ENCODE measurements at regions not wholly inside any gene's neighbourhood (a gene's known extent, or its start where the extent isn't known, plus 50 kb on each side); places are given as distances from the start of the nearest gene placed in this dataset.

- Histone ChIP-seq H3K27ac (ENCODE audit: low read depth in 1 of 2, low read length in 2 of 2) (no peak overlapping the region), H3K9me3 (replicated peaks in 1 of 2; ENCODE audit: control insufficient read depth in 1 of 2, insufficient read depth in 1 of 2, low read length in 2 of 2) (no peaks in the 10 kb centered on the region), H4K20me1 (ENCODE audit: insufficient read depth, low read length) (no peaks in the 10 kb centered on the region), H2AFZ (ENCODE audit: insufficient read depth, low read depth, low read length, poor library complexity, severe bottlenecking) (no peak overlapping the region), H3K4me3 (replicated peaks in 1 of 3; ENCODE audit: low read depth in 2 of 3, low read length in 3 of 3) (no peak overlapping the region), H3K27me3 (ENCODE audit: control insufficient read depth in 2 of 2, insufficient read depth in 2 of 2, low read length in 2 of 2) (peaks cover 0 to 4% of the 10 kb centered on the region in 2 donors), H3K79me2 (ENCODE audit: insufficient read depth, low read length) (no peaks in the 10 kb centered on the region), H3K4me1 (ENCODE audit: control insufficient read depth in 1 of 2, insufficient read depth in 2 of 2, low read length in 2 of 2) (peaks cover 16 to 20% of the 10 kb centered on the region in 2 donors), H3K4me2 (replicated peaks; ENCODE audit: extremely low read depth, low read length, poor library complexity, severe bottlenecking) (no peak overlapping the region), H3K9ac (ENCODE audit: insufficient read depth, low read length, poor library complexity, severe bottlenecking) (no peak overlapping the region), H3K36me3 (replicated peaks in 1 of 2; ENCODE audit: control insufficient read depth in 1 of 2, insufficient read depth in 2 of 2, low read length in 2 of 2) (no peaks in the 10 kb centered on the region)
- peaks cover 5 to 24% (median 12%) of the 10 kb centered on the region in 3 donors for H3K27me3 Mint-ChIP-seq (ENCODE audit: low read depth in 3 of 3)
- H3K27ac Mint-ChIP-seq = peak overlapping the region in 2 of 7 donors; percentile 1 to 68
- H3K4me1 Mint-ChIP-seq = peaks cover 33% of the 10 kb centered on the region
- H3K4me3 Mint-ChIP-seq = no peak overlapping the region
- peaks cover 0 to 2% (median 0%) of the 10 kb centered on the region in 7 donors for H3K9me3 Mint-ChIP-seq
- no peak for TF ChIP-seq CTCF (IDR thresholded peaks at IDR 0.05)
- intact Hi-C loops (cut with micrococcal nuclease) = loop anchor here (5.0 kb wide), 2 partner anchors 38 to 168 kb away; no protein-coding TSS in a partner anchor
- no peaks in the 10 kb centered on the region for H3K36me3 Mint-ChIP-seq
- DNase-seq = no peak
- WGBS (ENCODE audit: insufficient coverage) = 81% methylated on average over 3 of the region's 5 CpGs
Observed at GRCh38 chr12:4108803-4109345, 164.7 kb upstream of the CCND2 start.

- H3K9ac ChIP-seq (ENCODE audit: insufficient read depth, low read length, poor library complexity, severe bottlenecking) = no peak overlapping the region
- Mint-ChIP-seq H3K27ac (peak overlapping the region in 2 of 7 donors; percentile 57 to 68), H3K4me1 (peaks cover 33% of the 10 kb centered on the region), H3K36me3 (no peaks in the 10 kb centered on the region), H3K9me3 (peaks cover 0 to 2% (median 0%) of the 10 kb centered on the region in 7 donors), H3K4me3 (peak overlapping the region in 1 of 2 donors; percentile 47), H3K27me3 (ENCODE audit: low read depth in 3 of 3) (peaks cover 5 to 23% (median 12%) of the 10 kb centered on the region in 3 donors)
- no peaks in the 10 kb centered on the region for H3K36me3 ChIP-seq (replicated peaks in 1 of 2; ENCODE audit: control insufficient read depth in 1 of 2, insufficient read depth in 2 of 2, low read length in 2 of 2)
- H3K4me2 ChIP-seq (replicated peaks; ENCODE audit: extremely low read depth, low read length, poor library complexity, severe bottlenecking) = peak overlapping the region; percentile 65
- DNase-seq = no peak
- peaks cover 0 to 4% of the 10 kb centered on the region in 2 donors for H3K27me3 ChIP-seq (ENCODE audit: control insufficient read depth in 2 of 2, insufficient read depth in 2 of 2, low read length in 2 of 2)
- no peak overlapping the region for H2AFZ ChIP-seq (ENCODE audit: insufficient read depth, low read depth, low read length, poor library complexity, severe bottlenecking)
- H3K4me3 ChIP-seq (replicated peaks in 1 of 3; ENCODE audit: low read depth in 2 of 3, low read length in 3 of 3) = peak overlapping the region in 1 of 3 experiments; percentile 54
- TF ChIP-seq CTCF (IDR thresholded peaks at IDR 0.05) = no peak
- H3K9me3 ChIP-seq (replicated peaks in 1 of 2; ENCODE audit: control insufficient read depth in 1 of 2, insufficient read depth in 1 of 2, low read length in 2 of 2) = no peaks in the 10 kb centered on the region
- H3K4me1 ChIP-seq (ENCODE audit: control insufficient read depth in 1 of 2, insufficient read depth in 2 of 2, low read length in 2 of 2) = peaks cover 16 to 20% of the 10 kb centered on the region in 2 donors
- WGBS (ENCODE audit: insufficient coverage) = 94% methylated on average over 5 of the region's 9 CpGs
- H4K20me1 ChIP-seq (ENCODE audit: insufficient read depth, low read length) = no peaks in the 10 kb centered on the region
- intact Hi-C loops (cut with micrococcal nuclease) = loop anchor here (5.0 kb wide), 2 partner anchors 39 to 169 kb away; no protein-coding TSS in a partner anchor
- no peak overlapping the region for H3K27ac ChIP-seq (ENCODE audit: low read depth in 1 of 2, low read length in 2 of 2)
- no peaks in the 10 kb centered on the region for H3K79me2 ChIP-seq (ENCODE audit: insufficient read depth, low read length)
Observed at GRCh38 chr12:4107911-4108697, 165.5 kb upstream of the CCND2 start.
